ENCODE measurements at regions not wholly inside any gene's neighbourhood (a gene's known extent, or its start where the extent isn't known, plus 50 kb on each side); places are given as distances from the start of the nearest gene placed in this dataset.

DNA sequence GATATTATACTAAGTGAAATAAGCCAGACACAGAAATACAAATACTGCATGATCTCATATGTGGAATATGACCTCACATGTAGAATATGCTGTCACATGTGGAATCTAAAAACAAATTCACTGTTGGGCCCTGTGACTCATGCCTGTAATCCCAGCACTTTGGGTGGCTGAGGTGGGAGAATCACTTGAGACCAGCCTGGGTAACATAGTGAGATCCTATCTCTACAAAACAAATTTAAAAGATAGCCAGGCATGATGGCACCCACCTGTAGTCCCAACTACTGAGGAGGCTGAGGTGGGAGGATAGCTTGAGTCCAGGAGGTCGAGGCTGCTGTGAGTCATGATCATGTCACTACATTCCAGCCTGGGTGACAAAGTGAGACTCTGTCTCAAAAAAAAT lies 160.3 kb downstream of the PTEN start:
- DNase-seq = no peak

DNA sequence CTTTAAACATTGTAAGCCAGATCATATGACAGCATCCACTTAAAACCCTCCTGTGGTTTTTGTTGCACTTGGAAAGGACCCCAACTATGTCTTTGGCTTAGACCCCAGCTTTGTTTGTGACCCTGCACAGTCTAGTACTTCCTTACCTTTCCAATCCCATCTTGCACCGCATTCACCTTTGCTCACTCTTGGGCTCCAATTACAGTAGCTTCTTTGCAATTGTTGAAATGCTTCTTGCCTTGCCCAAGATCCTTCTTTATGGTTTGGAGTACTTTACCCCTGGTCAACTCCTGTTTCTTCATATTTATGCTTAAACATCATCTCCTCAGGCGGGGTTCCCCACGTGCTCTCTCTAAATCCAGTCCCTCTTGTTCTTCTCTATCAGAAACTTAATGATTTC lies 162.6 kb downstream of the PTEN start:
- no peak for DNase-seq

- DNase-seq = no peak
These were observed 164.1 kb downstream of the PTEN start for GRCh38 chr10:88027570-88027969.

DNA sequence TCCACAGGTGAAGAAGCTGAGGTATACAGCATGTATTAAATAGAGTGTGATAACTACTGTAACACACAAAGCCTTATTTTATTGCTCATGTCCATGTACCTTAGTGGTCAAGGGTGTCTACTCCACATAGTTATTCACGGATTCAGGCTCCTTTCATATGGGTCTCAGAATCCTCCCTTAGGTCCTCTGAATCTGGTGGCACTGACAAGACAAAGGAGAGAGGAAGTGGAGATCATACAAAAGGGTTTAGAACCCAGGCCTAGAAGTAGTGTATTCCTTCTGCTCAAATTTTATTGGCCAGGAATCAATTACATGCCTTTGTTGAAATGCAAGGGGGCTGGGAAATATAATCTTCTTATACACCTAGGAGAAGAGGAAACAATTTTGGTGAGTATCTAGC lies 164.6 kb downstream of the PTEN start:
- no peak for DNase-seq

DNA sequence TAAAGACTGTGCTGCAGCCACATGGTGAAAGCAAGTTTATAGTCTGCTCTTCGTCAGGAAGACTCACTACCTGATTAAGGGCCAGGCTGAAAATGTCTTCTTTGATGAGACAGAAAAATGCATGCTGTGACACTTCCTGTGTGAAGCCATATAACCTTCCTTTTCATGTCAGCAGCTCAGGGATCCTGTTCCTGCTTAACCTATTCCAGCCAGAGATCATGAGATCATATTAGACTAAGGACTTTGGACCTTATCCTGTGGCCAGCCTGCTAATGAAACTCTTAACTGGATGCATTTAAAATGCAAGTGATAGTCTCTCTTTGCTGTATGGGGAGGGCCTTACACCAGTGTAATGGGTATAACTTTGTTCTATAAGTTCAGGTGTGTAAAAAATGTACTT lies 165.2 kb downstream of the PTEN start:
- DNase-seq = no peak

DNA sequence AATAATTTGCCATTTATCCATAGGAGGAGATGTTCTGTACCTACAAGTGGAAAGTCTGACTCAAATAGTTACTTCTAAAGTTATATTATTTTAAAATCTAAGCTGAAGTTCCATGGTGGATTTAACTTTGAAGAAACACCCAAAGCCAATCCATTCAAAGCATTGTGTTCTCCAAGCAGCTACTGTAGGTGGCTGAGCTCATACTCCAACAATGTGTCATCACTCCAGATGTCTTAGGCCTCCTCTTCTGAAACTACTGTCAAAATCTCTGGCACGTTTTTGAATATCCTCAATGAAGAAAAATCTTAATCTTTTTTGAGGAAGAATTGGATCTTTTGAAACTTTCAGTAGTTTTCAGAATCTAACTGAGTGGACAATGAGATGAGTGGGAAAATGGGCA lies 169.1 kb downstream of the PTEN start:
- no peak for DNase-seq

DNA sequence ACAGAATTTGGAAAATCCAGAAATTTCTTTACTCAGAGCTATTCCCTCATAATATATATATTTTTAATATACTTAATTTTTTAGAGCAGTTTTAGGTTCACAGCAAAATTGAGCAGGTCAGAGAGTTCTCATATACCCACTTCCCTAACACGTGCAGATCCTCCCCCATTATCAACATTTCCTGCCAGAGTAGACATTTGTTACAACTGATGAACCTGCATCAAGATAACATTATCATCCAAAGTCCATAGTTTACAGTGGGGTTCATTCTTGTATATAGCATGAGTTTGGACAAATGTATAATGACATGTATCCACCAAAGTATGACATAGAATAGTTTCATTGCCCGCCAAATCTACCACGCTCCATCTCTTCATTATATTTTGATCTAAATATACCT lies 170.0 kb downstream of the PTEN start:
- no peak for DNase-seq

DNA sequence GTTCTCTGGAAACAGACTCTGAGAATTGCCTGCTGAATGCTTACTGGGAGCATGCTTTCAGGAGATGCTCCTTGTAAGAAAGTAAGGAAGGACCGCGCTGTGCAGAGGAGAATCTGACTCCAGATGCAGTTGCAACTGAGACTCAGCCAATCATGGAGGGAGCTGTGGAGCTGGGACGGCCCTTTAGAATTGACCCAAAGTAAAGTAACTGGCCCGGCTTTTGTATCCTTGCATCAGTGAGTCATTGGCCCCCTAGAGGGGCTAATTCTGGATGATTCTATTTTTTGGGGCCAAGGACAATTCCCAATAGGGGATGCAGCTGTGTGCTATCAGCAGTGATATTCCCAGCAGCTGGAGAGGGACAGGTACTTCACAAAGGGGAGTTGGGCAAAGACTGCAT lies 170.4 kb downstream of the PTEN start:
- DNase-seq = no peak

GRCh38 chr10:88036126-88036525 lies 172.7 kb downstream of the PTEN start:
- no peak for DNase-seq

GRCh38 chr10:88037623-88038022 lies 174.2 kb downstream of the PTEN start:
- no peak for DNase-seq

GRCh38 chr10:88038268-88038667 lies 174.8 kb downstream of the PTEN start:
- no peak for DNase-seq

GRCh38 chr10:88039496-88040200 lies 176.2 kb downstream of the PTEN start:
- DNase-seq = no peak

DNA sequence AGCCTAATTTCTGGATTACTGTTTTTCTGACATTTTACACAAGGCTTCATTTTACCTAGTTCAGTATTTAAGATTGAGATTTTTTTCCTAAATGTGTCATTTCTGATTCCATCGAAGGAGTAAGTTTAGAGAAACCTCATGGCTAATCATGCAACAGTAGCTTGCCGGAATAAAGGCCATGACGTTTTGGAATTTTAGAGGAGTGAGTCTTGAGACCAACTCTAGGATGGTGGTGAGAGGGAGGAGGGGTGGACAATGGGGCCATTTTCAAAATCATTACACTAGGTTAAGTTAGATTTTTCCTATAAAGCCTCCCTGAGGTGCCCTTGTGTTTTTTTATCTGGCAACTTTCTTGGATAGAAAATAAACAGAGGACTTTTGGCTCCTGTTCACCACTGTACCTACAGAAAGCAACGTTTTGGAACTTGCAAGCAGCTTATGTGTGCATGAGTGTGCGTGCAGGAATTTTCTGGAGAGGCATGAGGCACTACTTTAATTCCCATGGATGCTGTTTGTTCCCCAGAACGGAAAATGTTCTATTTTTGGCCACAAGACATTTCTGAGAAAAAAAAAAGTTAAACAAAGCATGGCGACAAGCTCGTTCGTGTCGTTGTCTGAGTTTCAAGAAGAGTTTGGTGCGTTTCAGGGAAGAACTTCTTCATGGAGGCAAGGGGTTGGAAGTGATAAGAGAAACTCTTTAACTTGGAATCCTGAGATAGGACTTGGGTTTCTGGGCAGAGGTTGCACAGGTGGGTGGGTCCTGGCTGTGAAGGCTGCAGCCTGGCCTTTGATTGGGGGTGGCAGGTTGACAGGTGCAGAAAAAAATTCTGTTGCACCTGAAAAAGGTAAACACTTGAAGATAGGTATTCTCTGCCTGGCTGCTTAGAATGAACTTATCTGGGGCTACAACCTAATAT lies 178.1 kb downstream of the PTEN start:
- no peak for DNase-seq

GRCh38 chr10:88042160-88043100 lies 179.0 kb downstream of the PTEN start:
- no peak for DNase-seq

- no peak for DNase-seq
These were observed 181.7 kb downstream of the PTEN start for GRCh38 chr10:88045096-88045495.

- no peak for DNase-seq
These were observed 182.4 kb downstream of the PTEN start for GRCh38 chr10:88045656-88046415.

- no peak for DNase-seq
These were observed 184.2 kb downstream of the PTEN start for GRCh38 chr10:88047579-88047978.

DNA sequence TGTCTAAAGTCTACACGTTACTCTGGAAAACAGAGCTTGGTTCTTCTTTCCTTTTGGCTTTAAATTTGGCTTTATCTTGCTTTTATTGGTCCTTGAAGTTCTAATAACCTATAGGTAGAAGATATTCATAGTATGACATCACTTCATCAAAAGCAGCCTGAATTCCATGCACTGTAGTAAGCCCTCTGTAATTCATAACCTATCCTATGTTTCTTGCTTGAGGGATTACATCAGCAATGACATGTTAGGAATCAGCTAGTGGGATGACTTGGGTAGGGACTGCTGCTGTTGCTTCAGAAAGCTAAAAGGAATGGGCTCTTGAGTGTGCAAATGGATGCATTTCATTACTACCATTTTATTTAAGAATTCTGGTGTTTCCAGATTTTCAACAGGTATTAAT lies 184.9 kb downstream of the PTEN start:
- DNase-seq = no peak

GRCh38 chr10:88049204-88049603 lies 185.8 kb downstream of the PTEN start:
- DNase-seq = no peak

DNA sequence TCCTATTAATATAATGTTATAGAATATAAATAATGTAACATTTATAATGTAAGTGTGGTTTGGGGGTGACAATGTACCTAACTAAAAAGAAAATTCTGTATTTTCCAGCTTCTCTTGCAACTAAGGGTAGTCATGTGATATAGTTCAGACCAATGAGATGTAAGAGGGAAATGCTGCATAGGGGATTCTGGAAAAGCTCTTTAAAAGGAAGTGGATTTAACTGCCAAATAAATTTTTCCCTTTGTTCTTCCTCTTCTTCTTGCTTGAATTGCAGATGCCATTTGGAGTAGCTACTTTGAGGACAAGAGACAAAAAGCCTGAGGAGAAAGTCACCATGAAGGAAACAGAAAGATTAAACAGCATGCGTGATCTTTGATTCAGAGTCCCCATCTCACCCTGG lies 194.3 kb downstream of the PTEN start:
- no peak for DNase-seq

GRCh38 chr10:88058750-88059149 lies 195.3 kb downstream of the PTEN start:
- DNase-seq = no peak

DNA sequence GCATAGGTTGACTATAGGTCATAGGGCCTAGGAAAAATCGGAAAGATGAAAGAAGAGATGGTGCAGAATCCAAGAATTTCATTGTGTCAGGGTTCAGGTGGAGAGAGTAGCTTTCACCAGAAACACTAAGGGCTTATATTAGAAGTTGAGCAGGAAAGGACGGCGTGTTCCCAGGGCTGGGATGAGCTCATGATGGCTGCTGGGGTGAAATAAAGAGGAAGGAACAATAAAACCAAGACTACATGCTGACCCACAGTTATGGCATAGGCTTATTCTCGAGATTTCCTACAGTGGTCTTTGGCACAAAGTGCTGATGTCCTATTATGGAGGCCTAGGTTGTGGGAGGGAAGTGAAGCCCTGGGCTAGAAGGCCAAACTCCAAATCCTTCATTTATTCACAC lies 195.8 kb downstream of the PTEN start:
- no peak for DNase-seq

GRCh38 chr10:88060762-88061161 lies 197.3 kb downstream of the PTEN start:
- no peak for DNase-seq

Data from NCI-H524 treated with DMSO at 0.1 percent for 48 hours (cell line).